Effector memory CD4-positive, alpha-beta T cell (primary cell): ENCODE measurements at regions not wholly inside any gene's neighbourhood (a gene's known extent, or its start where the extent isn't known, plus 50 kb on each side); places are given as distances from the start of the nearest gene placed in this dataset.
"Not testable (repeated sequence)": the region's sequence is repeated elsewhere in the genome, so short reads cannot be mapped to it uniquely, and the experiment has no call there.

ENCODE experiments used
- DNase-seq, 3 donors: peaks; one replicate each; pipeline ENCODE4 v3.0.0-alpha.2; 2020
- H3K27ac ChIP-seq: 2 replicates; pipeline ENCODE4 v1.7.0; 2013; ENCODE audit warnings: mild to moderate bottlenecking, low read length, moderate library complexity; ENCODE audit not compliant: insufficient read depth, poor library complexity, severe bottlenecking
- H3K27me3 ChIP-seq: replicated peaks from 2 replicates; pipeline ENCODE4 v1.7.0; 2013; ENCODE audit warnings: mild to moderate bottlenecking, low read length; ENCODE audit not compliant: insufficient read depth, control insufficient read depth, poor library complexity, severe bottlenecking
- H3K36me3 ChIP-seq: 2 replicates; pipeline ENCODE4 v1.7.0; 2013; ENCODE audit warnings: mild to moderate bottlenecking, low read length, moderate library complexity; ENCODE audit not compliant: control insufficient read depth, insufficient read depth
- H3K4me1 ChIP-seq: 2 replicates; pipeline ENCODE4 v1.7.0; 2013; ENCODE audit warnings: low read length, mild to moderate bottlenecking; ENCODE audit not compliant: control insufficient read depth, insufficient read depth, poor library complexity, severe bottlenecking
- H3K4me3 ChIP-seq: 2 replicates; pipeline ENCODE4 v1.7.0; 2013; ENCODE audit warnings: low read length, low read depth, mild to moderate bottlenecking; ENCODE audit not compliant: insufficient read depth, poor library complexity, severe bottlenecking
- H3K9me3 ChIP-seq: 2 replicates; pipeline ENCODE4 v1.7.0; 2013; ENCODE audit warnings: mild to moderate bottlenecking, low read length, moderate library complexity; ENCODE audit not compliant: control insufficient read depth

DNA sequence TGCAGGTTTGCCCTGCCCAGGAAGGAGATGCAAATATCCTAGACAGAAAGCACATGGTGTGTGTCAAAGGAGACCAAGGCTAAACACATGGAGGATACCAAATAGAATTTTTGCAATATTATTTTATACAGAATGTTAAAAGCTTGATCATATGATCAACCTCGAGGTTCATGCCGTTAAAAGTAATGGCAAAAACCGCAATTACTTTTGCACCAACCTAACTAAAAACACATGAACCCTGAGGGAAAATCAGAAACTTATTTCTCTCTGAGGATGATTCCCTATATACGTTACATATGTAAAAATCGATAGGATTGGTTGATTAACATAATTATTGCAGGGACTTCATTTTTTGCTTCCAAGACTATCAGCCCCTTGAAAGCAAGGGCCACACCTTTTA, 88.1 kb downstream of the MZT1 start:
- Histone ChIP-seq H3K27me3 (no peaks in the 10 kb centered on the region), H3K36me3 (no peaks in the 10 kb centered on the region), H3K4me1 (no peaks in the 10 kb centered on the region), H3K4me3 (no peak overlapping the region), H3K9me3 (no peaks in the 10 kb centered on the region), H3K27ac (no peak overlapping the region)
- DNase-seq, result no peak

GRCh38 chr13:72638059-72638815, 89.2 kb downstream of the MZT1 start:
- H3K4me3 ChIP-seq, result no peak overlapping the region
- no peaks in the 10 kb centered on the region for H3K9me3 ChIP-seq
- no peaks in the 10 kb centered on the region for H3K27me3 ChIP-seq
- H3K36me3 ChIP-seq, result no peaks in the 10 kb centered on the region
- no peaks in the 10 kb centered on the region for H3K4me1 ChIP-seq
- H3K27ac ChIP-seq, result no peak overlapping the region
- no peak for DNase-seq

- no peaks in the 10 kb centered on the region for H3K9me3 ChIP-seq
- H3K4me3 ChIP-seq, result no peak overlapping the region
- no peaks in the 10 kb centered on the region for H3K4me1 ChIP-seq
- no peak for DNase-seq
- no peak overlapping the region for H3K27ac ChIP-seq
- H3K27me3 ChIP-seq, result no peaks in the 10 kb centered on the region
- no peaks in the 10 kb centered on the region for H3K36me3 ChIP-seq
Observed at GRCh38 chr13:72637561-72637960, 89.9 kb downstream of the MZT1 start.

GRCh38 chr13:72634859-72635258, 92.6 kb downstream of the MZT1 start:
- no peaks in the 10 kb centered on the region for H3K27me3 ChIP-seq
- no peaks in the 10 kb centered on the region for H3K4me1 ChIP-seq
- DNase-seq, result no peak
- H3K36me3 ChIP-seq, result no peaks in the 10 kb centered on the region
- no peak overlapping the region for H3K27ac ChIP-seq
- no peaks in the 10 kb centered on the region for H3K9me3 ChIP-seq
- no peak overlapping the region for H3K4me3 ChIP-seq

- no peaks in the 10 kb centered on the region for H3K27me3 ChIP-seq
- H3K27ac ChIP-seq, result no peak overlapping the region
- no peaks in the 10 kb centered on the region for H3K9me3 ChIP-seq
- H3K36me3 ChIP-seq, result no peaks in the 10 kb centered on the region
- H3K4me1 ChIP-seq, result no peaks in the 10 kb centered on the region
- no peak for DNase-seq
- H3K4me3 ChIP-seq, result no peak overlapping the region
Observed at GRCh38 chr13:72622546-72622945, 104.9 kb downstream of the MZT1 start.

- no peaks in the 10 kb centered on the region for H3K9me3 ChIP-seq
- H3K4me1 ChIP-seq, result no peaks in the 10 kb centered on the region
- H3K4me3 ChIP-seq, result no peak overlapping the region
- H3K27me3 ChIP-seq, result no peaks in the 10 kb centered on the region
- H3K27ac ChIP-seq, result no peak overlapping the region
- H3K36me3 ChIP-seq, result no peaks in the 10 kb centered on the region
- DNase-seq, result no peak
Observed at GRCh38 chr13:72620874-72621273, 106.6 kb downstream of the MZT1 start.

DNA sequence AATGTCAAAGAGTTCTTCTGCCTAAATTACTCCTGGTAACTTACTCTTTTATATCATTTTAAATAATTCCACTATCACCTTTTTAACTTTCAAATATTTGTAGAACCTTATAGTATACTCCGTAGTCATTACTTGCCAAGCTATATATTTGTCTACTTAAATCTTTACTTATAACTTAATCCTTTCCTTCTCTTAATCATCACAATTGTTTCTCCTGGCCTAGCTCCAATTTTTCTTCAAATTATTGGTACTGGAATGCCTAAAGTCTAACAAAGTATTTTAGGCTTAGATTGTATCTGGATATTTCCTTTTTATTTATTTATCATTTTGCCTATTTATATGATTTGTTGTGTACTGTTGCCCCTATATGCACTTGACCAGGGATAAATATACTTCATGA, 109.5 kb downstream of the MZT1 start:
- no peaks in the 10 kb centered on the region for H3K9me3 ChIP-seq
- DNase-seq, result no peak
- no peak overlapping the region for H3K4me3 ChIP-seq
- no peaks in the 10 kb centered on the region for H3K27me3 ChIP-seq
- no peaks in the 10 kb centered on the region for H3K4me1 ChIP-seq
- H3K27ac ChIP-seq, result no peak overlapping the region
- H3K36me3 ChIP-seq, result no peaks in the 10 kb centered on the region

GRCh38 chr13:72617186-72617585, 110.2 kb downstream of the MZT1 start:
- no peak for DNase-seq
- no peaks in the 10 kb centered on the region for H3K4me1 ChIP-seq
- no peaks in the 10 kb centered on the region for H3K36me3 ChIP-seq

DNA sequence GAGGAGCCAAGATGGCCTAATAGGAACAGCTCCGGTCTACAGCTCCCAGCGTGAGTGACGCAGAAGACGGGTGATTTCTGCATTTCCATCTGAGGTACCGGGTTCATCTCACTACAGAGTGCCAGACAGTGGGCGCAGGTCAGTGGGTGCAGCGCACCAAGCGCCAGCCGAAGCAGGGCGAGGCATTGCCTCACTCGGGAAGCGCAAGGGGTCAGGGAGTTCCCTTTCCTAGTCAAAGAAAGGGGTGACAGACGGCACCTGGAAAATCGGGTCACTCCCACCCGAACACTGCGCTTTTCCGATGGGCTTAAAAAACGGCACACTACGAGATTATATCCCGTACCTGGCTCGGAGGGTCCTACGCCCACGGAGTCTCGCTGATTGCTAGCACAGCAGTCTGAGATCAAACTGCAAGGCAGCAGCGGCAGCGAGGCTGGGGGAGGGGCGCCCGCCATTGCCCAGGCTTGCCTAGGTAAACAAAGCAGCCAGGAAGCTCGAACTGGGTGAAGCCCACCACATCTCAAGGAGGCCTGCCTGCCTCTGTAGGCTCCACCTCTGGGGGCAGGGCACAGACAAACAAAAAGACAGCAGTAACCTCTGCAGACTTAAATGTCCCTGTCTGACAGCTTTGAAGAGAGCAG, 117.1 kb downstream of the MZT1 start:
- not testable (repeated sequence) for H3K27ac ChIP-seq, H3K4me3 ChIP-seq, H3K27me3 ChIP-seq, H3K9me3 ChIP-seq, DNase-seq, H3K36me3 ChIP-seq, H3K4me1 ChIP-seq

More at GRCh38 chr13:72617186-72617585, 110.2 kb downstream of the MZT1 start:
- Histone ChIP-seq H3K27ac (no peak overlapping the region), H3K27me3 (no peaks in the 10 kb centered on the region), H3K9me3 (no peaks in the 10 kb centered on the region), H3K4me3 (no peak overlapping the region)

DNA sequence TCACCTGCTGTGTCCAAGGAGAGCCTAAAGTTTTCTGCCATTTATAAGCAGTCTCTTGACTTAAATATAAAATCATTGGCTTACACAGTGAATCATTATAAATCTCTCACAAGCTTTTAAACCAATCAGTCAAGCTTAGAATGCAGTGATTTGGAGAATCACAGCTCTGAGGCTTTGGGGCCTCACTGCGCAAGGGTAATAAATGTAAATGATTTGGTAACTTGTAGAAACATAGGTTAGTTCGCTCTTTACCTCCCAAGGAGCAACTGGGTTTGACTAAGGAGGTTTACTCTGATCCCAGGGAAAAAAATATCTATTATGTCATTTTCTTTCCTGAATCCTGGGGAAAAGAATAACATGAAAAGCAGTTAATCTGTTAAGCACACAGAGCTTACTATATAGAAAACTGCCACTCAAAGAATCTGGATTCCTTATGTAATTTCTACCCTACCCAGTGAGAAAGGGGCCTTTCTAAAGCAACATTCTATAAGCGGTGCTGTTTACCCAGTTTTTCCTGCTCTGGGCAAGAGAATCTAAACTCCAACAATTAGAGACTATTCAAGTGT, 128.2 kb downstream of the MZT1 start:
- H3K27ac ChIP-seq, result no peak overlapping the region
- no peak for DNase-seq
- H3K4me3 ChIP-seq, result no peak overlapping the region
- H3K36me3 ChIP-seq, result no peaks in the 10 kb centered on the region
- H3K4me1 ChIP-seq, result no peaks in the 10 kb centered on the region
- H3K27me3 ChIP-seq, result no peaks in the 10 kb centered on the region
- H3K9me3 ChIP-seq, result no peaks in the 10 kb centered on the region
